Fibroblast of lung (primary cell): ENCODE measurements at regions not wholly inside any gene's neighbourhood (a gene's known extent, or its start where the extent isn't known, plus 50 kb on each side); places are given as distances from the start of the nearest gene placed in this dataset.

Experiments used
- DNase-seq, 2 donors: peaks; one replicate each; pipeline versions ENCODE4 v3.0.0 to v3.0.0-alpha.2; 2010; ENCODE audit warnings: low read depth in 2 of 2
- H2AFZ ChIP-seq: 2 replicates; pipeline ENCODE4 v1.5.1; 2012; ENCODE audit warnings: low read length, control low read depth, inconsistent platforms
- H3K27ac ChIP-seq: 2 replicates; pipeline ENCODE4 v1.5.1; 2011; ENCODE audit warnings: low read length, control low read depth; ENCODE audit not compliant: insufficient read depth
- H3K27me3 ChIP-seq: 2 replicates; pipeline ENCODE4 v1.5.1; 2011; ENCODE audit warnings: mild to moderate bottlenecking, low read length; ENCODE audit not compliant: control insufficient read depth, insufficient read depth
- H3K36me3 ChIP-seq: 2 replicates; pipeline ENCODE4 v1.5.1; 2011; ENCODE audit warnings: low read length; ENCODE audit not compliant: control insufficient read depth, insufficient read depth
- H3K4me1 ChIP-seq: 2 replicates; pipeline ENCODE4 v1.5.1; 2011; ENCODE audit warnings: low read length; ENCODE audit not compliant: control insufficient read depth, insufficient read depth; ENCODE audit errors: extremely low read depth
- H3K4me2 ChIP-seq: 2 replicates; pipeline ENCODE4 v1.5.1; 2011; ENCODE audit warnings: low read length, control low read depth; ENCODE audit not compliant: insufficient read depth; ENCODE audit errors: extremely low read depth
- H3K4me3 ChIP-seq, 4 experiments: fragments of 200-600 bp in 1 of 4; sonication (generic) in 1 of 4; replicated peaks in 1 of 4; 2 replicates each; pipeline ENCODE4 v1.5.1; 2011 to 2016; ENCODE audit warnings: low read length in 4 of 4, low read depth in 3 of 4, mild to moderate bottlenecking in 3 of 4, control low read depth in 2 of 4, inconsistent platforms in 1 of 4, mixed read lengths in 1 of 4; ENCODE audit not compliant: insufficient read depth in 1 of 4; ENCODE audit errors: control extremely low read depth in 1 of 4
- H3K79me2 ChIP-seq: 2 replicates; pipeline ENCODE4 v1.5.1; 2012; ENCODE audit warnings: mild to moderate bottlenecking, low read length, inconsistent platforms; ENCODE audit not compliant: control insufficient read depth, insufficient read depth
- H3K9ac ChIP-seq: 2 replicates; pipeline ENCODE4 v1.5.1; 2011; ENCODE audit warnings: mild to moderate bottlenecking, low read length, control low read depth; ENCODE audit not compliant: insufficient read depth
- H3K9me3 ChIP-seq: 2 replicates; pipeline ENCODE4 v1.5.1; 2012; ENCODE audit warnings: low read depth, low read length; ENCODE audit not compliant: control insufficient read depth, insufficient read depth
- H4K20me1 ChIP-seq: 2 replicates; pipeline ENCODE4 v1.5.1; 2011; ENCODE audit warnings: low read length; ENCODE audit not compliant: control insufficient read depth, insufficient read depth; ENCODE audit errors: extremely low read depth
- EZH2 ChIP-seq: IDR thresholded peaks from 2 replicates; pipeline ENCODE4 v1.5.1; 2012; ENCODE audit warnings: low read length, control low read depth, mild to moderate bottlenecking; ENCODE audit errors: missing control alignments
- TF ChIP-seq, protein P1 (sequence below), 2 donors: IDR thresholded peaks in 1 of 2; conservative IDR thresholded peaks in 1 of 2; 1 replicate in 1 of 2; 2 replicates in 1 of 2; pipeline ENCODE4 v1.5.1; 2011 to 2012; ENCODE audit warnings: low read length in 2 of 2, control low read depth in 1 of 2, inconsistent platforms in 1 of 2, low read depth in 1 of 2, mild to moderate bottlenecking in 1 of 2

DNA sequence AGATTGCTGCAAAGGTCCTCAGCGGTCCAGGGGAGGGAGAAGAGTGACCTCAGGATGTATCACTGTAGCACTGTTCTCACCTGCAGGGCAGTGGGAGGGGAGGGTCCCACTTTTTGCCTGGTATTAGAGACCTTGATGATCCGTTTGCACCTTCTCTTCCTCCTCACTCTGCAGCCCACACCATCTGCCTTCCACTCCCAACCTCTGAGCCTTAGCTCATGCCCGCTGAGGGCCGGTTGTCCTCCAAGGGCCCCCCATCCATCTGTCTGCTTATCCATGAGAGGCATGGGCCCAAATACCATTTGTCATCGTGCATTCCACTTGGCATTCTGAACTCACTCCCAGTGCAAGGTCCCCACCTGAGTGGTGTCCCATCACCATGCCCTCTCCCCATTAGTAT is 64.6 kb upstream of the PCBD1 start:
- no peak overlapping the region for H2AFZ ChIP-seq
- no peak overlapping the region for H3K27ac ChIP-seq
- no peak overlapping the region for H3K4me3 ChIP-seq
- H3K4me2 ChIP-seq, result no peak overlapping the region
- DNase-seq, result no peak
- H3K36me3 ChIP-seq, result no peaks in the 10 kb centered on the region
- H3K79me2 ChIP-seq, result no peaks in the 10 kb centered on the region
- no peaks in the 10 kb centered on the region for H3K4me1 ChIP-seq
- no peaks in the 10 kb centered on the region for H3K9me3 ChIP-seq
- TF ChIP-seq, protein P1, sequence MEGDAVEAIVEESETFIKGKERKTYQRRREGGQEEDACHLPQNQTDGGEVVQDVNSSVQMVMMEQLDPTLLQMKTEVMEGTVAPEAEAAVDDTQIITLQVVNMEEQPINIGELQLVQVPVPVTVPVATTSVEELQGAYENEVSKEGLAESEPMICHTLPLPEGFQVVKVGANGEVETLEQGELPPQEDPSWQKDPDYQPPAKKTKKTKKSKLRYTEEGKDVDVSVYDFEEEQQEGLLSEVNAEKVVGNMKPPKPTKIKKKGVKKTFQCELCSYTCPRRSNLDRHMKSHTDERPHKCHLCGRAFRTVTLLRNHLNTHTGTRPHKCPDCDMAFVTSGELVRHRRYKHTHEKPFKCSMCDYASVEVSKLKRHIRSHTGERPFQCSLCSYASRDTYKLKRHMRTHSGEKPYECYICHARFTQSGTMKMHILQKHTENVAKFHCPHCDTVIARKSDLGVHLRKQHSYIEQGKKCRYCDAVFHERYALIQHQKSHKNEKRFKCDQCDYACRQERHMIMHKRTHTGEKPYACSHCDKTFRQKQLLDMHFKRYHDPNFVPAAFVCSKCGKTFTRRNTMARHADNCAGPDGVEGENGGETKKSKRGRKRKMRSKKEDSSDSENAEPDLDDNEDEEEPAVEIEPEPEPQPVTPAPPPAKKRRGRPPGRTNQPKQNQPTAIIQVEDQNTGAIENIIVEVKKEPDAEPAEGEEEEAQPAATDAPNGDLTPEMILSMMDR (conservative IDR thresholded peaks at IDR 0.05 in 1 of 2, IDR thresholded peaks at IDR 0.05 in 1 of 2; ENCODE audit: low read depth in 1 of 2, low read length in 2 of 2), result no peak
- no peak for TF ChIP-seq EZH2
- H3K9ac ChIP-seq, result no peak overlapping the region
- H3K27me3 ChIP-seq, result peaks cover 2% of the 10 kb centered on the region
- no peaks in the 10 kb centered on the region for H4K20me1 ChIP-seq

DNA sequence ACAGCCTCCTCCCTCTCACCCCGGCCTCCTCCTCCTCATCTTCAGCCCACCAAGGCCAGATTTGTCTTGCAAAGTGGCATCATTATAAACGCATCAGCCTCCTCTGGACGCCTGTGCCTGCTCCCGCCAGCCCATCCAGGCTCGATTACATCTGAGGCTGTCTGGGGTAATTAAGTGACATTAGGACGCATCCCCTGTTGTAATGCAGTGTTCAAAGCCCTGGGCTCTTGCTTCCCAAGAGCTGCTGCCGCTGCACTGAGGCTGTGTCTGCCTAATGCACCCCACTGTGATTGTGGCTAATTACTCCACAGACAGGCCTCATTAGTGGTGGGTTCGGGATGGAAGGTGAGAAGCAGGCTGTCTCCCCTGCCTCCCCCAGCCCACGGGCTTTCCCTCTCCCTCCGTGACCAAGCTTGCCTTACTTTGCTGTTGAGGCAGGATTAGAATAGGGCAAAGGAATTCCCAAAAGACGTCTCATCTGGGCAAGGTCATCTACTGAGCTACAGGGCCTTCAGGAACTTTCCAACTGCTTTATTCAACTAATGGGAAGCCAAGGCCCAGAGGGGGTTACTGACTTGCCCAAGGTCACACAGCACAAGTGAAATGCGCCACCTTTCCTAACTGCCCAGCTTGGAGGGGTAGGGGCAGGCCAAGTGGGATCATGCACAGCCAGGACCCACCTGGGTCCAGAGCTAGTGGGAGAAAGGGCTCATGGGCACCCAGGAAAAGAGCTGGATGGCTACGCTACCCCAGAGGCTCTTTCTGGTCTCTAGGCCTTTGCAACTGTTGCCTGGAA is 66.2 kb upstream of the PCBD1 start:
- Histone ChIP-seq H3K36me3 (no peaks in the 10 kb centered on the region), H3K79me2 (no peaks in the 10 kb centered on the region), H3K4me1 (no peaks in the 10 kb centered on the region), H3K27ac (no peak overlapping the region), H3K4me3 (no peak overlapping the region), H3K27me3 (no peaks in the 10 kb centered on the region), H3K9ac (no peak overlapping the region), H4K20me1 (no peaks in the 10 kb centered on the region), H3K4me2 (no peak overlapping the region), H3K9me3 (no peaks in the 10 kb centered on the region), H2AFZ (no peak overlapping the region)
- no peak for DNase-seq
- TF ChIP-seq, protein P1 (conservative IDR thresholded peaks at IDR 0.05 in 1 of 2, IDR thresholded peaks at IDR 0.05 in 1 of 2; ENCODE audit: low read depth in 1 of 2, low read length in 2 of 2), result no peak
- TF ChIP-seq EZH2, result no peak

DNA sequence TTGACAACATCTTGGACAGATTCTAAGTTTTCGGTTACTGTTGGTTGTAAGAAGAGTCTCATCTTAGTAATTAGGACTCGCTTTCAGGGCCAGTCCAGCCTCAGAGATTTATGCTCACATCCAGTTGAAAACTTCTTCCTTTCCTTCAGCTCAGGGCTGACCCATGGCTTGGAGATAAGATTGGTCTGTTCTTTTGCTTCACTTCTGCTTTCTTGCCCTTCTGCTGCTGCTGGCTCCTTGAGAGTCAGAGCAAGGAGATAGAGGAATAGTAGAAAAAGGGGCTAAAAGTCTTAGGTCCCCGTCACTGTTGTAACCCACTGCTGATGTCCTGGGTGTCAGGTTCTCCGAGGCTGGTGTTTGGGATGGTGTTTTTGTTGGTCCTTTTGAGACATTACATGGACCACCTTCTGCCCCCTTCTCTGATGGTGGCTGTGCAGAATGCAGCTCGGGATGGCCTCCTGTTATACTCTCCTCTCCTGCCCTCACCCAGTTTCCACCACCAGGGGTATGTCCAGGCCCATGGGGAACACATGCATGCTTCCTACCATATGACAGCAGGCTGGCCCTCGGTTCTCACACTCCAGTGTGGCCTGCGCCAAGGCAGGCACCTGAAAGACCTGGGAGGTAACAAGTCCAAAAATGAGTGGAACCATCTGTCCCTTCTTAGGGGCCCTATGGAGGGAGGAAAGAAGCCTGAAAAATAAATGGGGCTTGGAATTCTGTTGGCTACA is 67.8 kb upstream of the PCBD1 start:
- H3K4me1 ChIP-seq, result no peaks in the 10 kb centered on the region
- no peaks in the 10 kb centered on the region for H3K9me3 ChIP-seq
- no peak overlapping the region for H3K9ac ChIP-seq

More for the DNA sequence above, 67.8 kb upstream of the PCBD1 start:
- Histone ChIP-seq H3K4me2 (no peak overlapping the region), H3K36me3 (no peaks in the 10 kb centered on the region), H3K27me3 (no peaks in the 10 kb centered on the region), H4K20me1 (no peaks in the 10 kb centered on the region), H3K79me2 (no peaks in the 10 kb centered on the region), H3K27ac (no peak overlapping the region), H3K4me3 (no peak overlapping the region), H2AFZ (no peak overlapping the region)
- TF ChIP-seq, protein P1 (conservative IDR thresholded peaks at IDR 0.05 in 1 of 2, IDR thresholded peaks at IDR 0.05 in 1 of 2; ENCODE audit: low read depth in 1 of 2, low read length in 2 of 2), result no peak
- no peak for DNase-seq
